ENCODE measurements at regions not wholly inside any gene's neighbourhood (a gene's known extent, or its start where the extent isn't known, plus 50 kb on each side); places are given as distances from the start of the nearest gene placed in this dataset.

DNA sequence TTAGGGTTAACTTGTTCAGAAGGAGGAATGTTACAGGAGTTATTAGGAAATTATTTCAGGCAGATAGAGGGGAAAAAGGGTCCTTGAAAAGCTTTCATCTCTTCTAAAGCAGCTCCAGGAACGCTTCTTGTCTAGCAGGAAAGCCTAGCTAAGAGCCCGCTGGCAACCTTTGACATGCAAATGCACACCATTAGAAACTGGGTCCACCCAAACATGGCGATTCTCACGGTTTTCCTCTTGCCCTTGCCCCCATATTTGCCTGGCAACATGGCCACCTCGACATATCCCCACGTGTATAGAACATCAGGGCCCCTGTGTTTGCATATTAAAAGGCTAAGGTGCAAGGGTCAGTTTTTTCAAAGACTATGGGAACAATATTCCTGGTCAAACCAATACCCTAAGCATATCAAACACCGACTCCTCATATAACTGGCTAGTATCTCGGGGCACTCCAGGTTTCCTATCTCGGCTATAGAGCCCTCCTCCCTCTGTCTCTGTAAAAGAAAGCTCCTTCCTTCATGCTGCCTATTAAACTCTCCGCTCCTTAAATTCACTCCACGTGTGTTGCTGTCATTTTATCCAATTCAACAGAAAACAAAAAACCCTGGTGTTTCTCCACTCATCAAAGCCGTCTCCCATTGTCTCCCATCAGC is 268.9 kb upstream of the HSFY2 start:
- TF ChIP-seq, protein P1, sequence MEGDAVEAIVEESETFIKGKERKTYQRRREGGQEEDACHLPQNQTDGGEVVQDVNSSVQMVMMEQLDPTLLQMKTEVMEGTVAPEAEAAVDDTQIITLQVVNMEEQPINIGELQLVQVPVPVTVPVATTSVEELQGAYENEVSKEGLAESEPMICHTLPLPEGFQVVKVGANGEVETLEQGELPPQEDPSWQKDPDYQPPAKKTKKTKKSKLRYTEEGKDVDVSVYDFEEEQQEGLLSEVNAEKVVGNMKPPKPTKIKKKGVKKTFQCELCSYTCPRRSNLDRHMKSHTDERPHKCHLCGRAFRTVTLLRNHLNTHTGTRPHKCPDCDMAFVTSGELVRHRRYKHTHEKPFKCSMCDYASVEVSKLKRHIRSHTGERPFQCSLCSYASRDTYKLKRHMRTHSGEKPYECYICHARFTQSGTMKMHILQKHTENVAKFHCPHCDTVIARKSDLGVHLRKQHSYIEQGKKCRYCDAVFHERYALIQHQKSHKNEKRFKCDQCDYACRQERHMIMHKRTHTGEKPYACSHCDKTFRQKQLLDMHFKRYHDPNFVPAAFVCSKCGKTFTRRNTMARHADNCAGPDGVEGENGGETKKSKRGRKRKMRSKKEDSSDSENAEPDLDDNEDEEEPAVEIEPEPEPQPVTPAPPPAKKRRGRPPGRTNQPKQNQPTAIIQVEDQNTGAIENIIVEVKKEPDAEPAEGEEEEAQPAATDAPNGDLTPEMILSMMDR (IDR thresholded peaks at IDR 0.05), result no peak
- no peak for TF ChIP-seq POLR2A (IDR thresholded peaks at IDR 0.05)
